NCI-H2196 (cell line): ENCODE measurements at regions not wholly inside any gene's neighbourhood (a gene's known extent, or its start where the extent isn't known, plus 50 kb on each side); places are given as distances from the start of the nearest gene placed in this dataset.
A peak's percentile ranks its signal among the peaks of the same experiment; 100 is the strongest.

ENCODE experiments used
- DNase-seq: peaks from one replicate; lab custom pipeline; 2025; ENCODE audit not compliant: unreplicated experiment; lab: John Stamatoyannopoulos, UW

- DNase-seq, result no peak
Measured at GRCh38 chr2:3001615-3002560, 375.7 kb downstream of the EIPR1 start.

DNA sequence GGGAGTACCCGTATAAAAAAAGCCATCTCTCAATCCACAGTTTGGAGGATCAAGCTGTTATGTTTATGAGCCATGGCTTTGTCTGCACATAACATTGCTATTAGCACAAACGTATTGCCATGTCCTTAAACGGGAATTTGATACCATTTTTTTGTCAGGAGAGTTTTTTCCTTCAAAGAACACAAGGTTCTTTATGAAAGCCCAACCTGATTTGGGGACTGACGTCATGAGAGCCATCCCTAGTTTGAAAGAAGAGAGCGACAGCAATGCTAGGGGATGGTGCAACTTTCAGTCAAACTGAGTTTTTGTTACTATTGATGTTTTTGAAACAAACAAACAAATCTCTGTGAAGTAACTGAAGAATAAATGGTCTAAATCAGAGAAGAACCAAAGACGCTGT lies 376.6 kb downstream of the EIPR1 start:
- no peak for DNase-seq

GRCh38 chr2:3000125-3000524 lies 377.5 kb downstream of the EIPR1 start:
- no peak for DNase-seq

DNA sequence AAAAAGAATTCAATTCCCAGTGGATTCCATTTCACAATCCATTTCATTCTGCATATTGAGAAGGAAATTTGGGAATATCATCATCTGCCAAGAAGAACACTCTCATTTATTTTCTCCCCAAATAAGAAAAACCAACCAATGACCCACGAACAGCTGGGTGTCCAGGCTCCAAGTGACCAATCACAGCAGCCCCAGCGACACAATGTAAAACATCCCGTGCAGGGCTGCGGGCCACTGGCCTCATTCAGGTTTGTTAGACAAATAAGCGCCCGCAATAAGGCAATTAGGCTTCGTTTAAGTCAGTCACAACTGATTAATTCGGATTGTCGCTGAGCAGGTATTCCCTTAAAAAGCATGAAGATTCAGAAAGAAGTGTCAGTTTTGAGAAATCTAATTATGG lies 378.6 kb downstream of the EIPR1 start:
- no peak for DNase-seq

- no peak for DNase-seq
Measured at GRCh38 chr2:2993172-2993692, 384.4 kb downstream of the EIPR1 start.

DNA sequence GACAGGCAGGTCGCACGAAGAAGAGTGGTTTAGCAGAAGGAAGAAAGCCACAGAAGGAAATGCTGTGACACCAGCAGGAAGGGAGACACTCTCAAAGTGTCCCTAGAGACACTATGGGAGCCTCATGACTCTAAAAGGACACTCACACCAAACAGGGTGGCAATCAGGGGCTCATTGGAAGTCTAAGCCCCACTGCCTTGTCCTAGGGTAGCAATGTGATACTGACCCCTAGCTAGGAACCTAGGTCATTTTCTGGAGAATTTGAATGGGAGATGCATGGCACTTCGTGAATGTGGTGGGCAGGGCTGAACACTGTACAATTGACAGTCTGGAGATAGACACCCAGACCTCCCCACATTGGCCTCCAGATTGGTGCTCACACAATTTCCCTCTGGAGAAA lies 385.0 kb downstream of the EIPR1 start:
- no peak for DNase-seq

- no peak for DNase-seq
Measured at GRCh38 chr2:2985020-2985419, 392.6 kb downstream of the EIPR1 start.

DNA sequence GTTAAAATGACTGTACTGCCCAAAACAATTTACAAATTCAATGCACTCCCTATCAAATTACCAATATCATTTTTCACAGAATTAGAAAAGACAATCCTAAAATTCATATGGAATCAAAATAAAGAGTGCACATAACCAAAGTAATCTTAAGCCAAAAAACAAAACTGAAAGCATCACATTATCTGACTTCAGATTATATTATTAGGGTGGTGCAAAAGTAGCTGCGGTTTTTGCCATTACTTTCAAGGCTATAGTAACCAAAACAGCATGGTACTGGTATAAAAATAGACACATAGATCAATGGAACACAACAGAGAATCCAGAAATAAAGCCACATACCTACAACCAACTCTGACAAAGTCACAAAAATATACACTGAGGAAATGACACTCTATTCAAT lies 396.6 kb downstream of the EIPR1 start:
- DNase-seq, result no peak

DNA sequence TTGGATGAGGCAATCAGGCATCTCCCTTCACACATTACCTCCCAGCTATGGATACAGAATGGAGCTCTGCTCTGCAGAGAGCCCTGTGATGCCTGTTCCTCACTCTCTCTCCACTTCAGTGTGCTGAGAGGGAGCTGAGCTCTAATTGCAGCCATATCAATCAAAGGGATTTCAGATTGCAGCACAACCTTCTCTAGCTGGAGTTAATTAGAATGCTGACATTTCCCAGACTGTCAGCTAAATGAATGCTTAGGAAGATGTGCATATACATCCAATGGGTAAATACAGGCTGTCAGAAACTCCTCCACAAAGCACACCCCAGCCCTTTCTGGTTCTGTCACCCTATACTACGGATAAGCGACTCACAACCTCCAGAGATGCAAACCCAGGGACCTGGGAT lies 402.6 kb downstream of the EIPR1 start:
- DNase-seq, result no peak

GRCh38 chr2:2960441-2961133 lies 417.0 kb downstream of the EIPR1 start:
- no peak for DNase-seq

DNA sequence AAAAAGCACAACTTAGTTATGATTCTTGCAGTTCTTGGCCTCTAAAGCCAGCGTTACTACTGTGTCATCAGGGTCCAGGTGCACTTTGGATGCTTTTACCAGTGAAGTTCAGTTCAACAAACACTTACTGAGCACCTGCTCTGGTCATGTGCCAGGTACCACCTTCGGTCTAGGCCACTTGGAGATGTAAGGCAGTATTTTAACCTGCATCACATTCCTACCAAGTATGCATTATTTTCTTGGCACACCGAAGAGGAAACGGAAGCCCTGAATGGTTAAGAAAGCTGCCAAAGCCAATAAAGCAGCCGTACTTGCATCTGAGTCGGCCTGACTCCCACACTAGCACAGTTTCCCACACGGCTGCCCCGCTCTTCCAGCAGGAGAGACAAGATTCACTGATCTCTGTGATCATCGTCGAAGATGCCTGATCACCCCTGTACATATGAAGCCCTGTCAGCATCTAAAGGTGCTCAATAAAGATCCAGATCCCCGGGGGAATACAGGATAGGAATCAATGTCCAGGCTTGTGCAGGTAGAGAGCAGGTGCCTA lies 427.1 kb downstream of the EIPR1 start:
- DNase-seq, result peak; percentile 81

DNA sequence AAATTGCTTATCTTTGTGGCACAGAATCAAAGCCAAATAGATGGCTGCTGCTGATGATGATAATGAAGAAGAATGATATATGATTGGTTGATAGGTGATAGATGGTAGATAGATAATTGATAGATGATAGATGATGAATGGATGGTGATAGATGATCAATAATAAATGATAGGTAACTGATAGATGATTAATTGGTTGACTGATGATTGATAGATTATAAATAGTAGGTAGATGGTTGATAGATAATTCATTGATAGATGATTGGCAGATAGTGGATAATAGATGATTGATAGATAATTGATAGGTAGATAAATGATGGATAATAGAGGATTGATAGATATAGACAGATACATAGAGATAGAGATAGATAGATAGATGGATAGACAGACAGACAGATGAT lies 430.2 kb downstream of the EIPR1 start:
- DNase-seq, result no peak

DNA sequence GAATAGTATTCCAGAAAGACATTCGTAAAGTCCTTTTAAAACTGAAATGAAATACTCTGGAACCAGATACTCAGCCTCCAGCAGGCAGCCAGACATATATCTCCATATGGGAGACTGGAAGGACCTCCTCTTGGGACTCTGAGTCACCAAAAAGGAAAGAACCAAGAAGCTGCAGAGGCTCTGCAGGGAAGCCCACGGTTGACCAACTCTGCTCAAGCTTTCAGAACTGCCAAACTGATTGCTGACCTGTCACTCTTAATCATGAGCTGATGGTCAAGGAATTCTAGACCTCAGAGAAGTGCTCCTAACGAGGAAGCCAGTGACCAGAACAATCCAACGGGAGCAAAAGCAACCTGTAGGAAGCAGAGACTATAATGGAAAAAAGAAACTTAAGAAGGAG lies 434.7 kb downstream of the EIPR1 start:
- DNase-seq, result no peak

DNA sequence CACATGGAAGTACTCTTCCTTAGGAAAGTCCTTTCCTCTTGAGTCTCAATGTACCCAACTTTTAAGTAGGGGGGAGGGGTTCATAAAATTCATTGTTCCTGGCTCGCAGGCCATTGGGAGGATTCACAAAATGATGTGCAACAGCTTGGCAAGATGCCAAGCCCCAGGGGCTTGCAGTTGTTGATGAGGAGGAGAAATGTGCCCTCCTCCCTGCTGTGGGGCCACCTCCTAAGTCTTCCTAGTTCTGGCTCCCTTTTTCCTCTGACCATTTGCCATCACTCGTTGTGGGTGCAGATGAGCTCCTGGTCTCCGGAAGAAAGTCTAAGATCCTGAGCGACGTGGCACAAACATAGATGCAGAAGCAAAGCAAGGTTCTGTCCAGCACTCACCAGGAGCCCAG lies 435.4 kb downstream of the EIPR1 start:
- DNase-seq, result no peak

GRCh38 chr2:2941205-2941604 lies 436.4 kb downstream of the EIPR1 start:
- DNase-seq, result no peak

- DNase-seq, result no peak
Measured at GRCh38 chr2:2940702-2941101, 436.9 kb downstream of the EIPR1 start.

DNA sequence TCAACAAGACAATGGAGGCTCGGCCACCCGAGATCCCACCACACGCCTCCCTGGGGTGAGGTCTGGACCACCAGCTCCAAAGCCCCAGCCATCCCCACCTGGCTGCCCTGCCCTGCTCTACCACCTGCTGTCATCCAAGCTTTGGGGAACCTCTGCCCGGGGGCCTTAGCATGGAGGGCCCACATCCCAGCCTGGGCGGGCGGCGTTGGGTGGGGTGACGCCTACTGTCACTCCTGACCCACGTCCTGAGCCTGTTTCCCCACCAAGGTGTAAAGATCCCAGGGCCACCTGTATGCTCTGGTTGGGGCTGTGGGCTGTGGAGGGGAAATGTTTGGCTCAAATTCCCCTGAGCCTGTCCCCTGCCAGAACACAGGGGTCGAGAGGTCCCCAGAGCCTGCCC lies 437.6 kb downstream of the EIPR1 start:
- DNase-seq, result no peak

GRCh38 chr2:2939078-2939795 lies 438.4 kb downstream of the EIPR1 start:
- no peak for DNase-seq

DNA sequence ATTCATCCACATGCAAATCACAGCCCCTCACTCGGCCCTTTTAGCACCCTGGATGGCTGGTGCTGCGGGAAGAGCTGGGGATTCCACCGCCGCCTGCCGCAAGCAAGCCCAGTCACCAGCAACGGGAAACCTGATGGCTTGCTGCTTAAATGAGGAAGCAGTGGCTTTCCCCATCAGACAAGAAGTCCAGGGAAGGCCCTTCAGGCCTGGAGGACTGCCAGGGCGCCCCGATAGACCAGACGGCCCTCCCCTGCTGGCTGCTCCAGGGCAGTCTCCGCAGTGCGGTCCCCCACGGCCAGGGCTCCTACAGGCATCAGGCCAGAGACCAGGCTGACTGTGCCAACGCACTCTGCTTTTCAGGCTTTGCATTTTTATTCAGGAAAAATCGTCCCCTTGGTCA lies 439.1 kb downstream of the EIPR1 start:
- DNase-seq, result no peak

DNA sequence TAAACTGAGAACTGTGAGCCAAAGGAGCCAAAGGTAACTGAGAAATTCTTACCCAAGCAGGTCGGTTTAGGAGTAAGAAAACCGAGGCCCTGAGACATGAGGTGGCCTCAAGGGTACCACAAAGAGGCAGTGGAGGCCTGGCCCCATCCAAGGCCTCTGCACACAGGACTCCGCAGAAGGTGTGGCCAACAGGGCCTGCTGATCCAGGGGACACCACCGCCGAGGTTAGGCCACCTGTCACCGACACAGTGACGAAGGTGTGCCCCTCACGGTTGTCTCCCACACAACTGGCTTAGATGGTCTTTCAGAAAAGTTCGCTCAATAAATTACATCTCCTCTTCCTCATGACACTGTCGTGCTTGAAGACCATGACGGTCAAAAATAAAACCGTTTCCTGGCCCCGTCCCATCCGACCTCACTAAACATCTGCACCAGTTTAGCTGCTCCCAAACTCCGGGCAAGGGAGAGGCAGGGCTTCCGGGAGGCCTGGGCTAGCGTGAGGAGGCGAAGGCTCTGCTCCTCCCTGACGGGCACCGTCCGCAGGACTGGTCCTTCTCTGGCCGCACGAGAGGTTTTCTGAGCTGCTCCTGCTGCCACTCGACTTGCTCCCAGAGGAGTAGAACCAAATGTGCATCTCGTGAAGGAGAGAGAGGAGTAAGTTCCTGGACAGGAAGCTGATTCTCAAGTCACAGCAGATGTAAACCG lies 442.0 kb downstream of the EIPR1 start:
- no peak for DNase-seq

DNA sequence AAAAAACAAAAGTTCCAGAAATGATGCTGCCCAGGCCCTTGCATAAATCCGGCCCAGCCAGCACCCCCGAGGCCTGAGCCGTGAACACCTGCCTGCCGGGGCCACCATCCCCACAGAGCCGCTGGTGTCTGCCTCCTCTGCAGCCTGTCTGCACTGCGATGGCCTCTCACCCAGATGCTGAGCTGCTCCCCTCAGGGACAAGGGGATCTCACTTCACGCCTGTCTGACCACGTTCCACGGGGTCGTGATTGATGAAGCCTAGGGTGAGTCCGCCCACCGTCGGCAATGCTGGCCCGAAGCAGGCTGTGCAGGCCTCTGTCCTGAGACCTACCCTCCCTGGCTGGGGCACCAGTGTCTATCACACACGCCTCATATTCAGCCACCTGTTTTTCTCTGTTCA lies 444.2 kb downstream of the EIPR1 start:
- no peak for DNase-seq
